Activated CD8-positive, alpha-beta T cell treated with anti-CD3 and anti-CD28 coated beads for 36 hours (primary cell): ENCODE measurements at regions not wholly inside any gene's neighbourhood (a gene's known extent, or its start where the extent isn't known, plus 50 kb on each side); places are given as distances from the start of the nearest gene placed in this dataset.

Experiments
- ATAC-seq: fragments of 200-7000 bp; cut with Tn5 transposase; one replicate; pipeline ENCODE4 v1.10.0; 2021; ENCODE audit warnings: mild to moderate bottlenecking, moderate library complexity
- CTCF ChIA-PET: fragments of 350-600 bp; sonication (Branson Sonifier 250); formaldehyde crosslinking; loops from one replicate; lab custom pipeline; 2021; ENCODE audit warnings: antibody characterized with exemption; lab: Charles Lee
- POLR2A ChIA-PET: fragments of 350-600 bp; sonication (Branson Sonifier 250); formaldehyde crosslinking; loops from one replicate; lab custom pipeline; 2021; ENCODE audit warnings: antibody characterized with exemption; lab: Charles Lee
- DNase-seq: peaks from one replicate; pipeline ENCODE4 v3.0.0-alpha.2; 2020
- H3K27ac Mint-ChIP-seq: one replicate; pipeline ENCODE4 v1.8.0; 2021; ENCODE audit warnings: mild to moderate bottlenecking, mixed read lengths
- H3K27me3 Mint-ChIP-seq: one replicate; pipeline ENCODE4 v1.8.0; 2021; ENCODE audit warnings: mixed read lengths
- H3K36me3 Mint-ChIP-seq: one replicate; pipeline ENCODE4 v1.8.0; 2021; ENCODE audit warnings: low read depth, mixed read lengths
- H3K4me1 Mint-ChIP-seq: one replicate; pipeline ENCODE4 v1.8.0; 2021; ENCODE audit warnings: low read depth, mixed read lengths
- H3K4me3 Mint-ChIP-seq: one replicate; pipeline ENCODE4 v1.8.0; 2021; ENCODE audit warnings: mild to moderate bottlenecking, moderate library complexity, mixed read lengths
- H3K9me3 Mint-ChIP-seq: one replicate; pipeline ENCODE4 v1.8.0; 2021; ENCODE audit warnings: mixed read lengths
- CTCF ChIP-seq: fragments of 200-600 bp; IDR thresholded peaks from one replicate; pipeline ENCODE4 v1.8.0; 2022; ENCODE audit warnings: antibody characterized with exemption, mild to moderate bottlenecking
- intact Hi-C: fragments of 100-400 bp; cut with micrococcal nuclease; formaldehyde crosslinking; loops from one replicate; pipeline ENCODE4 v1.10.0; 2022

- Mint-ChIP-seq H3K9me3 (no peaks in the 10 kb centered on the region), H3K27ac (no peak overlapping the region), H3K27me3 (no peaks in the 10 kb centered on the region), H3K36me3 (no peaks in the 10 kb centered on the region), H3K4me3 (no peak overlapping the region), H3K4me1 (no peaks in the 10 kb centered on the region)
- DNase-seq (no peak), ATAC-seq (no peak)
- intact Hi-C loops = no loop called here
- TF ChIP-seq CTCF = no peak
- POLR2A ChIA-PET = no interaction called here
- CTCF ChIA-PET = no interaction called here
These were observed 689.5 kb downstream of the TMEM182 start for GRCh38 chr2:103451283-103451682.

DNA sequence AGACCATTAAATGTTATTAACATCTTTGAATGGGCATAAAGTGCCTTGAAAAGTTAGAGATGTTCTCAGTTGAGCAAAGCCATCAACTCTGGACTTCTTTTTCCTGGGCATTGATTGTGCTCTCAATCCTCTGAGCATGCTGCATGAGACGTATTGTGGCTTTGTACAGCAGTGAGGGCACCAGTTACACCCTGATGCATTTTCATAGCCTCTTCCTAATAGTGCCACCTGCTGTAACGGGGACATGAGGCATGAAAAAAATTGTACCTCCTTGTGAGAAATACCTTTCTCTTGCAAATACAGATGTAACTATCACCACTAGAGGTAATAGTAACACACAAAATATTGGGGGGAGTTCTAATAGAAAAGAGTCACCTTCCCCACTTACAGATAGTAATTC, 697.5 kb downstream of the TMEM182 start:
- Mint-ChIP-seq H3K4me1 (no peaks in the 10 kb centered on the region), H3K36me3 (no peaks in the 10 kb centered on the region), H3K9me3 (peaks cover 5% of the 10 kb centered on the region), H3K27me3 (no peaks in the 10 kb centered on the region), H3K4me3 (no peak overlapping the region), H3K27ac (no peak overlapping the region)
- intact Hi-C loops = no loop called here
- ChIA-PET CTCF (no interaction called here), POLR2A (no interaction called here)
- ATAC-seq (no peak), DNase-seq (no peak)
- TF ChIP-seq CTCF = no peak

DNA sequence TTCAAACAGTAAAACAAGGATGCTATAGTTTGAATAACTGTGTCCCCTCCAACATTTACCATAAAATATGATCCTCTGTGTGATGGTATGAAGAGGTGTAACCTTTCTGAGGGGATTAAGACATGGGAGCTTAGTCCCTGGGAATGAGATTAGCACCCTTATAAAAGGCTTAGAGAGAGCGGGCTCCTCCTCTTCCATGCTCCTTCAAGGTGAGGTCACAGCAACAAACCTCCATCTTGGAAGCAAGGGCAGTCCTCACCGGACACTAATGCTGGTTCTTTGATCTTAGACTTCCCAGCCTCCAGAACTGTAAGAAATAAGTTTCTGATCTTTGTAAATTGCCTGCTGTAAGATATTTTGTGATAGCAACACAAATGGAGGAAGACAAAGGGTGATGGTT, 700.3 kb downstream of the TMEM182 start:
- no peak for ATAC-seq
- H3K4me3 Mint-ChIP-seq = no peak overlapping the region
- H3K27me3 Mint-ChIP-seq = no peaks in the 10 kb centered on the region
- TF ChIP-seq CTCF = no peak
- H3K36me3 Mint-ChIP-seq = no peaks in the 10 kb centered on the region
- H3K9me3 Mint-ChIP-seq = peaks cover 16% of the 10 kb centered on the region
- DNase-seq = no peak
- intact Hi-C loops = no loop called here
- H3K4me1 Mint-ChIP-seq = no peaks in the 10 kb centered on the region
- POLR2A ChIA-PET = no interaction called here
- no peak overlapping the region for H3K27ac Mint-ChIP-seq
- CTCF ChIA-PET = no interaction called here

GRCh38 chr2:103462712-103463111, 700.9 kb downstream of the TMEM182 start:
- H3K27me3 Mint-ChIP-seq = no peaks in the 10 kb centered on the region
- H3K9me3 Mint-ChIP-seq = peaks cover 16% of the 10 kb centered on the region
- no peaks in the 10 kb centered on the region for H3K4me1 Mint-ChIP-seq
- DNase-seq (no peak), ATAC-seq (no peak)
- CTCF ChIA-PET = no interaction called here
- no peak for TF ChIP-seq CTCF
- no peak overlapping the region for H3K4me3 Mint-ChIP-seq
- no peaks in the 10 kb centered on the region for H3K36me3 Mint-ChIP-seq
- POLR2A ChIA-PET = no interaction called here
- no peak overlapping the region for H3K27ac Mint-ChIP-seq
- intact Hi-C loops = no loop called here

DNA sequence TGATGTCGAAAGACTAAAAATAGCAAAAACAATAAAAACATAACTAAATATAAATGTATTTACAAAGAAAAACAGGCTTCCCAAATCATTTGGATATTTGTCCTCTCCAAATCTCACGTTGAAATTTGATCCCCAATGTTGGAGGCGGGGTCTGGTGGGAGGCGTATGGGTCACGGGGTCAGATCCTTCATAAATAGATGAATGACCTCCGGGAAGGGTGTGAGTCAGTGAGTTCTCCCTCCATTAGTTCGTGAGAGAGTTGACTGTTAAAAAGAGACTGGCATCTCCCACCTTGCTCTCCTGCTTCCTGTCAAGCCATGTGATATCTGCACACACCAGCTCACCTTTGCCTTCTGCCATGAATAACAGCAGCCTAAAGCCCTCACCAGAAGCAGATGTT, 703.0 kb downstream of the TMEM182 start:
- Mint-ChIP-seq H3K9me3 (peaks cover 21% of the 10 kb centered on the region), H3K27me3 (no peaks in the 10 kb centered on the region), H3K27ac (no peak overlapping the region), H3K4me1 (no peaks in the 10 kb centered on the region), H3K36me3 (no peaks in the 10 kb centered on the region), H3K4me3 (no peak overlapping the region)
- CTCF ChIA-PET = no interaction called here
- TF ChIP-seq CTCF = no peak
- ATAC-seq (no peak), DNase-seq (no peak)
- intact Hi-C loops = no loop called here
- POLR2A ChIA-PET = no interaction called here
